Endodermal cell (in vitro differentiated cells): ENCODE measurements at regions not wholly inside any gene's neighbourhood (a gene's known extent, or its start where the extent isn't known, plus 50 kb on each side); places are given as distances from the start of the nearest gene placed in this dataset.

Experiments
- DNase-seq: peaks from one replicate; pipeline ENCODE4 v3.0.0-alpha.2; 2017
- H3K27ac ChIP-seq: 2 replicates; pipeline ENCODE4 v1.5.1; 2013; ENCODE audit warnings: mild to moderate bottlenecking, low read depth, low read length, moderate library complexity
- H3K27me3 ChIP-seq: 2 replicates; pipeline ENCODE4 v1.6.1; 2013; ENCODE audit warnings: mild to moderate bottlenecking, low read length, moderate library complexity; ENCODE audit not compliant: insufficient read depth, control insufficient read depth, poor library complexity, severe bottlenecking
- H3K36me3 ChIP-seq: 2 replicates; pipeline ENCODE4 v1.7.0; 2013; ENCODE audit warnings: mild to moderate bottlenecking, low read length, moderate library complexity; ENCODE audit not compliant: control insufficient read depth, insufficient read depth
- H3K4me1 ChIP-seq: one replicate; pipeline ENCODE4 v1.7.0; 2013; ENCODE audit warnings: low read length; ENCODE audit not compliant: control insufficient read depth, insufficient read depth
- H3K4me3 ChIP-seq: 2 replicates; pipeline ENCODE4 v1.5.1; 2013; ENCODE audit warnings: mild to moderate bottlenecking, low read length, moderate library complexity
- H3K9ac ChIP-seq: 2 replicates; pipeline ENCODE4 v1.6.1; 2013; ENCODE audit warnings: mild to moderate bottlenecking, low read length, moderate library complexity; ENCODE audit not compliant: poor library complexity, severe bottlenecking; ENCODE audit errors: extremely low read depth
- H3K9me3 ChIP-seq: 2 replicates; pipeline ENCODE4 v1.6.1; 2013; ENCODE audit warnings: mild to moderate bottlenecking, low read length, moderate library complexity; ENCODE audit not compliant: control insufficient read depth
- H3K27ac Mint-ChIP-seq: 2 replicates; pipeline ENCODE4 v1.8.0; 2020; ENCODE audit warnings: mixed read lengths
- H3K27me3 Mint-ChIP-seq: 2 replicates; pipeline ENCODE4 v1.8.0; 2021; ENCODE audit warnings: mild to moderate bottlenecking, mixed read lengths; ENCODE audit not compliant: insufficient read depth
- H3K36me3 Mint-ChIP-seq: 2 replicates; pipeline ENCODE4 v1.8.0; 2020; ENCODE audit warnings: low read depth, mixed read lengths
- H3K4me1 Mint-ChIP-seq: 2 replicates; pipeline ENCODE4 v1.8.0; 2020; ENCODE audit warnings: mixed read lengths
- H3K4me3 Mint-ChIP-seq: 2 replicates; pipeline ENCODE4 v1.8.0; 2020; ENCODE audit warnings: mild to moderate bottlenecking, moderate library complexity, mixed read lengths
- H3K9me3 Mint-ChIP-seq: 2 replicates; pipeline ENCODE4 v1.8.0; 2020; ENCODE audit warnings: mild to moderate bottlenecking, mixed read lengths
- CTCF ChIP-seq: fragments of 200-600 bp; sonication (generic); conservative IDR thresholded peaks from 2 replicates; pipeline ENCODE4 v1.5.0; 2021; ENCODE audit warnings: antibody characterized with exemption, mild to moderate bottlenecking
- WGBS, 2 experiments: methylation state at CpG; one replicate each; pipeline versions ENCODE4 v1.1.5 to v1.1.7; 2013; ENCODE audit warnings: missing lambda C conversion rate in 2 of 2, mixed read lengths in 1 of 2; ENCODE audit not compliant: insufficient coverage in 1 of 2, insufficient read length in 1 of 2; 5-methylcytosine and 5-hydroxymethylcytosine counted together

- Mint-ChIP-seq H3K36me3 (peaks cover 2% of the 10 kb centered on the region), H3K27ac (no peak overlapping the region), H3K4me3 (no peak overlapping the region), H3K9me3 (no peaks in the 10 kb centered on the region), H3K27me3 (peaks cover 1% of the 10 kb centered on the region), H3K4me1 (peaks cover 6% of the 10 kb centered on the region)
- no peak for TF ChIP-seq CTCF
- no peak for DNase-seq
- Histone ChIP-seq H3K4me1 (no peaks in the 10 kb centered on the region), H3K27me3 (no peaks in the 10 kb centered on the region), H3K27ac (no peak overlapping the region), H3K9me3 (peaks cover 5% of the 10 kb centered on the region), H3K9ac (no peak overlapping the region), H3K36me3 (no peaks in the 10 kb centered on the region), H3K4me3 (no peak overlapping the region)
- 80 to 100% methylated on average over 1 of the region's 1 CpG for WGBS, 2 experiments
These were observed 176.8 kb downstream of the TANC2 start for GRCh38 chr17:63142836-63143235.

- H3K4me3 Mint-ChIP-seq: no peak overlapping the region
These were observed 184.5 kb downstream of the TANC2 start for GRCh38 chr17:63150490-63150889.

GRCh38 chr17:63150994-63151464 lies 185.0 kb downstream of the TANC2 start:
- H3K4me1 ChIP-seq: peaks cover 17% of the 10 kb centered on the region
- peaks cover 12% of the 10 kb centered on the region for H3K27me3 ChIP-seq
- Mint-ChIP-seq H3K4me1 (peaks cover 57% of the 10 kb centered on the region), H3K4me3 (peak overlapping the region; percentile 19), H3K27ac (peak overlapping the region; percentile 76), H3K27me3 (no peaks in the 10 kb centered on the region), H3K36me3 (peaks cover 2% of the 10 kb centered on the region), H3K9me3 (no peaks in the 10 kb centered on the region)
- H3K36me3 ChIP-seq: no peaks in the 10 kb centered on the region
- TF ChIP-seq CTCF: no peak
- H3K9me3 ChIP-seq: no peaks in the 10 kb centered on the region
- H3K9ac ChIP-seq: no peak overlapping the region
- peak; percentile 54 for DNase-seq
- peak overlapping the region; percentile 96 for H3K27ac ChIP-seq
- H3K4me3 ChIP-seq: no peak overlapping the region
- 31 to 48% methylated on average over 3 to 4 of the region's 4 CpGs for WGBS, 2 experiments

More at GRCh38 chr17:63150490-63150889, 184.5 kb downstream of the TANC2 start:
- WGBS, 2 experiments: 100% methylated on average over 1 of the region's 1 CpG; no CpG with 5 or more reads in 1 of the 2 experiments
- no peaks in the 10 kb centered on the region for H3K36me3 ChIP-seq
- H3K9ac ChIP-seq: no peak overlapping the region
- DNase-seq: no peak
- peaks cover 17% of the 10 kb centered on the region for H3K4me1 ChIP-seq
- no peaks in the 10 kb centered on the region for H3K9me3 Mint-ChIP-seq
- peak overlapping the region; percentile 96 for H3K27ac ChIP-seq
- no peak overlapping the region for H3K4me3 ChIP-seq
- peaks cover 55% of the 10 kb centered on the region for H3K4me1 Mint-ChIP-seq
- TF ChIP-seq CTCF: no peak
- H3K27me3 Mint-ChIP-seq: peaks cover 1% of the 10 kb centered on the region
- H3K36me3 Mint-ChIP-seq: peaks cover 2% of the 10 kb centered on the region
- H3K27ac Mint-ChIP-seq: no peak overlapping the region
- peaks cover 12% of the 10 kb centered on the region for H3K27me3 ChIP-seq
- peaks cover 4% of the 10 kb centered on the region for H3K9me3 ChIP-seq
